NCI-H82 (cell line): ENCODE measurements at regions not wholly inside any gene's neighbourhood (a gene's known extent, or its start where the extent isn't known, plus 50 kb on each side); places are given as distances from the start of the nearest gene placed in this dataset.
"Not testable (repeated sequence)": the region's sequence is repeated elsewhere in the genome, so short reads cannot be mapped to it uniquely, and the experiment has no call there.

Experiments
- DNase-seq: peaks from one replicate; lab custom pipeline; 2025; lab: John Stamatoyannopoulos, UW

DNA sequence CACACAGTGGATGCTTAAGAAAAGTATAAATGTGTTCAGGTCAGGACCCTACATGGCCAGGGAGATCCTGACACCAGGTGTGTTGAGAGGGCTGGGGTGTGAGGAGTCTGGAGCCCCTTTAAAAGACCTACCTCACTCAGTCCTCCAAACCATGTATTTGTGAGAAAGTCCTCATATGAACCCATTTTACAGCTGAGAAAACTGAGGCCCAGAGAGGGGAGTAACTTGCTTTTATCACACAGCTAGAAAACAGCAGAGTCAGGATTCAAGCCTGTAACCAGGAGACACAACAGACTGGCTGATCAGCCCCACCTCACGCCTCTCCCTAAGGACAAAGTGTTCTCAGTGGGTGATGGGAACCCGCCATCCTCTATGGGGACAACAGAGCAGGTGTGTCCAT lies 706.7 kb downstream of the PTPRU start:
- no peak for DNase-seq

- DNase-seq, result no peak
Measured at GRCh38 chr1:29939079-29939478, 702.8 kb downstream of the PTPRU start.

- no peak for DNase-seq
Measured at GRCh38 chr1:29937356-29937755, 701.0 kb downstream of the PTPRU start.

DNA sequence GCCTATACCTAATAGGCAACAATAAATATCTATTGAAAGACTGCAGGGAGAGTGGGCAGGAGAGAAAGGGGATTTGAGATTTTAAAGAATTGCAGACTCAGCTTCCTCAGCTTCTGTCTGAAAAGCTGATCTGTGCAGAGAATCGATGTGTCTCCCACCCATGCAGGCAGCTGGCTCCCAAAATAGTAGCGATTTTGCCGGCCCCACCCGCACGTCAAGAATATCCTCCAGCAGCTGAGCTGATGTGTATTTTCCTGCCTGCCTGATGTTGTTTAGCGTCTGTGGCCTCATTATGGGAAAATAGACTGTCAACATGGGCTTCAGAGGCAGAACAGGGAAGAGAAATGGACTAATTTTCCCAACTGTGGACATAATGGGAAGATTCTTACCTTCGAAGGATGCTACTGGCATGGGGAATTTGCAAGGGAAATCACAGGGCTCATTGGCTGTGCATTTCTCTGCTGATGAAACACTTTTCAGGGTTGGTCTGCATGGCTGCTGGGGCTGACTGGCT lies 699.8 kb downstream of the PTPRU start:
- no peak for DNase-seq

GRCh38 chr1:29934255-29934772 lies 698.0 kb downstream of the PTPRU start:
- no peak for DNase-seq

DNA sequence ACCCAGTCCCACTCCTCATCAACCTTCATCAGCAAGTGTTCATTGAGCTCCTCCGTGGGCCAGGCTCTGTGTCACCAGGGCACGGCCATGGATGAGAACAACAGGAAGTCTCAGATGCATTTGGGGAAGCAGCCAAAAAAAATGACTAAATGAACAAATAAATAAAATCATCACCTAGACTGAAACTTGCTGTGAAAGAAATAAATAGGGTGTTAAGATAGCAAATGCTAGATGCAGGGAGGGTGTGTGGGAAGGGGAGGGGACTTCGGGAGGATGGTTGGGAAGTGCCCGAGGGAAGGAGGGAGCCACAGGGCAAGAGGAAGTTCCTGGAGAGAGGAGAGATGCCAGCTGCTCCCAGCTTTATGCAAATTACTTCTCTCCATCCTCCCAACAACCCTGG lies 696.7 kb downstream of the PTPRU start:
- no peak for DNase-seq

GRCh38 chr1:29932626-29933025 lies 696.3 kb downstream of the PTPRU start:
- no peak for DNase-seq

GRCh38 chr1:29931477-29932175 lies 695.3 kb downstream of the PTPRU start:
- DNase-seq, result no peak

GRCh38 chr1:29925058-29925457 lies 688.7 kb downstream of the PTPRU start:
- no peak for DNase-seq

DNA sequence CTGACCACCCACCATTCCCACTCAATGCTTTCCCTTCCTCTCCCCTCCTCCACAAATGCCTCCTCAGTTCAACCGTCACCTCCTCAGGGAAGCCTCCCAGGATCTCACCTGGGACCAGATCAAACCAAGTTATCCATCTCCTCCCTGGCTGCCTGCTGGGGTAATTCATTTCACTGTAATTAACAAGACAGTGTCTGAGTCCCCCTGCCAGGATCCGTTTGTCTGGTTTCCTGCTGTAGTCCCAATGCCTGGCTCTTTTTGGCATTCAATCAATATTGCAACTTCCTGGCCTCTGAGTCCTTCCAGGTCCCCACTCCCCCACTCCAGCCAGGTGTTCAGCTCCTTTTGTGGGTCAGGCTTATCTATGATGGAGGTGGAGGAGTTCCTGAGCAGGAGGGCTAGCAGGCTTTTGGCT lies 687.7 kb downstream of the PTPRU start:
- no peak for DNase-seq

DNA sequence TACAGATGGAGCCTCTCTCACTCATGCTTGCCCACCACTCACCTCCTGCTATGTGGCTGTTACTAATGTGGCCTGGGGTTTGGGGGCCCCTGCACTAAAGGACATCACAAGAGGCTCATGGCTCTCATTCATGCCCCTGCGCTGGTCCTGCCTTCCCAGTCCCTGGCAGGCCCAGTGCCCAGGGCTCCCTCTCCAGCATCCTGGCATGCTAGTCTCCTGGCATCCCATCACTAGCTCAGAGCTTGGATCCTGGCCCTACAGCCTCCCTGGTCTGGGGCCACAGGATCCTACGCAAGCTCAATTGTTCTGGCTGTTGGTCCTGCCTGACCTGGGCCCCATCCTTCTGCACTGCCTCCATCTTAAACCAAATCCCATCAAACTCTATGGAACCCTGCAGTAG lies 685.4 kb downstream of the PTPRU start:
- DNase-seq, result no peak

GRCh38 chr1:29920784-29921183 lies 684.5 kb downstream of the PTPRU start:
- no peak for DNase-seq

GRCh38 chr1:29920316-29920715 lies 684.0 kb downstream of the PTPRU start:
- DNase-seq, result no peak

- not testable (repeated sequence) for DNase-seq
Measured at GRCh38 chr1:29919041-29919440, 682.7 kb downstream of the PTPRU start.

GRCh38 chr1:29916656-29917369 lies 680.5 kb downstream of the PTPRU start:
- no peak for DNase-seq

- DNase-seq, result no peak
Measured at GRCh38 chr1:29914936-29915335, 678.6 kb downstream of the PTPRU start.

DNA sequence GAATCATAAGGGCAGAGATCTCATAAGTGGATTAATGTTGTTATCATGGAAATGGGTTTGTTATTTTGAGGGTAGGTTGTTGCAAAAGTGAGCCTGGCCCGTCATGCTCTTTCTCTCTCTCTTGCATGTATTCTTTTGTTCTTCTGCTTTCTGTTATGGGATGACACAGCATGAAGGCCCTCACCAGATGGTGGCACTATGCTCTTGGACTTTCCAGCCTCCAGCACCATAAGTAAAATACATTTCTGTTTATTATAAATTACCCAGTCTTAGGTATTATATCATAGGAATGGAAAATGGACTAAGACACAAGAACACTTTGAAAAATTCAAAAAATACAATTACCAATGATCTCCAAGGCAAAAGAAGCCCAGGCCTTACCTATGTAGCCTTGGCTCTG lies 676.1 kb downstream of the PTPRU start:
- no peak for DNase-seq

DNA sequence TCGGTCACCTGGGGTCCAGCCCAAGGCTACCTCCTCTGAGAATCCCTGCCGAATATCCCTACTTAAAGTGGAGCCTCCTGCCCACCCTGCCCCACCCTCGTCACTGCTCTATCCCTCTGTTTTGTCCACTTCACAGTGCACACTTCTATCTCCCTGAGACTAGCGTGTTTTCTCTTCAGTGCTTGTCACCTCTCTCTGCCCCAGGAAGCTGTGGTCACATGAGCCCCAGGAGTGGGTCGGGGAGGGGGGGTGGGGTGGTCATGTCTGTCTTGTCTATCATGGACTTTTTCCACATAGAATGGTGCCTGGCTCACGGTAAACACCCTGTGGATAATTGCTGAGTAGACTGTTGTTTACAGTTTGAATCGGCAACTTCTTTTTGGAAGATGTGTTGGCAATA lies 673.6 kb downstream of the PTPRU start:
- DNase-seq, result no peak

DNA sequence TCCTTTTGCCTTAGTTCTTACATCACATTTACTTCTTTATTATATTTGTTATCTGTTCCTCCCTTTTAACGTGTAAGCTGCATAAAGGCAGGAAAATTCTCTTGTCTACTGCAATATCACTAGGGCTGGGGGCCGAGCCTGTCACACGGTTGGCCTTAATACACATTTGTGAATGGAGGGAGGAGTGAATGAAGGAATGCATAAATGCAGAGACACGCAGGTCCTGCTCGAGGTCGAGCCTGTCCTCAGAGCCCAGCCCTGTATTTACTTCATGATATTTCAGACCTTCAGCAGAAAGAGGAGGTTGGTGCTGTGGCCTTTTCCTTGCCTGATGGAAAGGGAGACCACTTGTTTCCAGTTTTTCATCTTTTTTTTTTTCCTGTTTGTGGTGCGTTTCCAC lies 671.3 kb downstream of the PTPRU start:
- no peak for DNase-seq

- no peak for DNase-seq
Measured at GRCh38 chr1:29906927-29907326, 670.6 kb downstream of the PTPRU start.

GRCh38 chr1:29903548-29904166 lies 667.3 kb downstream of the PTPRU start:
- no peak for DNase-seq

DNA sequence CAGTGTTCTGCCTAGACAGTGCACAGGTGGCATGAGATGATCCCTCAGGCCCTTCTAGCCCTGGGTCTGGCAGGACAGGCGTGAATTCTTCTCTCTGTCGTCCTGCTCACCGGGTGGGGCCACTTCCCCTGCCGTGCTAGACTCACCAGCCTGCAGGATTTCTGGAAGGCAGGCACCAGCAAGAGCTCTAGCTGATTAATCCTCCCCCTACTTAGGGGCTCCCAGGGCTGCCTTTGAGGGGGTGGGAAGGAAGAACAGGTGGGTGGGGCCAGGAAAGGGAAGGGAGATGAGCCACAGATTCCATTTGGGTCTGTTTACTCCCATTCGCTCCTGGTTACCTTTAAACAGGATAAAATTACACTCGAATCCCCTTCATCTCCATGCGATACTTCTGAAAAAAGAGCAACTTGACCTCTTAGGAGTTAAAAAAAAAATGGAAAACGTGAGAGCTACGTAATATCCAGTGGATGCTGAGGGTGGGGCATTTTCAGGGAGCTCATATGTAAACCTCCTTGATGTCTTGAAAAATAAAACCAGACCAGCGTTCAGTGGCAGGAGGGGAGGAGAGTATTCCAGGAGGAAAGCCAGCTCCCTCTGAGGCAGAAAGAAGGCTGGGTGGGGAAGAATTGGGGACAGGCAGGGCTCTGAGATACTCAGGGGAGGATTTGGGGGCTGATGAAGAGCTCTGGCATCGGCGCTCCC lies 665.5 kb downstream of the PTPRU start:
- DNase-seq, result peak; percentile 87
